ENCODE measurements at regions not wholly inside any gene's neighbourhood (a gene's known extent, or its start where the extent isn't known, plus 50 kb on each side); places are given as distances from the start of the nearest gene placed in this dataset.
"Not testable (repeated sequence)": the region's sequence is repeated elsewhere in the genome, so short reads cannot be mapped to it uniquely, and the experiment has no call there.

GRCh38 chr1:244154508-244154871 is 103.4 kb downstream of the ZBTB18 start:
- H3K27ac ChIP-seq (replicated peaks), result no peak overlapping the region
- TF ChIP-seq GABPA (IDR thresholded peaks at IDR 0.05; ENCODE audit: low read depth) (no peak), CTCF (IDR thresholded peaks at IDR 0.05; ENCODE audit: insufficient read depth, low read length) (no peak), POLR2AphosphoS5 (IDR thresholded peaks at IDR 0.05; ENCODE audit: low read depth) (no peak), REST (IDR thresholded peaks at IDR 0.05; ENCODE audit: insufficient replicate concordance, low read depth) (no peak), SPI1 (IDR thresholded peaks at IDR 0.05; ENCODE audit: borderline replicate concordance, low read depth) (no peak)
- no peaks in the 10 kb centered on the region for H3K27me3 ChIP-seq (ENCODE audit: insufficient read depth, poor library complexity, severe bottlenecking)
- no peak for DNase-seq (ENCODE audit: low read depth in 1 of 2, low spot score in 1 of 2)
- no peak overlapping the region for H3K4me3 ChIP-seq (replicated peaks; ENCODE audit: insufficient read depth, low read length)

GRCh38 chr1:244154872-244155531 is 103.9 kb downstream of the ZBTB18 start:
- Histone ChIP-seq H3K27ac (replicated peaks) (no peak overlapping the region), H3K4me3 (replicated peaks; ENCODE audit: insufficient read depth, low read length) (no peak overlapping the region), H3K27me3 (ENCODE audit: insufficient read depth, poor library complexity, severe bottlenecking) (no peaks in the 10 kb centered on the region)
- DNase-seq (ENCODE audit: low read depth in 1 of 2, low spot score in 1 of 2), result no peak
- TF ChIP-seq REST (IDR thresholded peaks at IDR 0.05; ENCODE audit: insufficient replicate concordance, low read depth) (no peak), GABPA (IDR thresholded peaks at IDR 0.05; ENCODE audit: low read depth) (no peak), POLR2AphosphoS5 (IDR thresholded peaks at IDR 0.05; ENCODE audit: low read depth) (no peak), SPI1 (IDR thresholded peaks at IDR 0.05; ENCODE audit: borderline replicate concordance, low read depth) (no peak), CTCF (IDR thresholded peaks at IDR 0.05; ENCODE audit: insufficient read depth, low read length) (no peak)

- no peak for TF ChIP-seq CTCF (IDR thresholded peaks at IDR 0.05; ENCODE audit: insufficient read depth, low read length)
- TF ChIP-seq REST (IDR thresholded peaks at IDR 0.05; ENCODE audit: insufficient replicate concordance, low read depth), result no peak
- TF ChIP-seq SPI1 (IDR thresholded peaks at IDR 0.05; ENCODE audit: borderline replicate concordance, low read depth), result no peak
- TF ChIP-seq POLR2AphosphoS5 (IDR thresholded peaks at IDR 0.05; ENCODE audit: low read depth), result no peak
- TF ChIP-seq GABPA (IDR thresholded peaks at IDR 0.05; ENCODE audit: low read depth), result no peak
- no peak overlapping the region for H3K4me3 ChIP-seq (replicated peaks; ENCODE audit: insufficient read depth, low read length)
- no peaks in the 10 kb centered on the region for H3K27me3 ChIP-seq (ENCODE audit: insufficient read depth, poor library complexity, severe bottlenecking)
- no peak for DNase-seq (ENCODE audit: low read depth in 1 of 2, low spot score in 1 of 2)
- no peak overlapping the region for H3K27ac ChIP-seq (replicated peaks)
These were observed 104.6 kb downstream of the ZBTB18 start for GRCh38 chr1:244155661-244156060.

GRCh38 chr1:244156617-244157016 is 105.5 kb downstream of the ZBTB18 start:
- not testable (repeated sequence) for DNase-seq (ENCODE audit: low read depth in 1 of 2, low spot score in 1 of 2); H3K27me3 ChIP-seq (ENCODE audit: insufficient read depth, poor library complexity, severe bottlenecking); H3K4me3 ChIP-seq (replicated peaks; ENCODE audit: insufficient read depth, low read length); H3K27ac ChIP-seq (replicated peaks)
